OCI-M2 (cell line): ENCODE measurements at regions not wholly inside any gene's neighbourhood (a gene's known extent, or its start where the extent isn't known, plus 50 kb on each side); places are given as distances from the start of the nearest gene placed in this dataset.
"Not testable (repeated sequence)": the region's sequence is repeated elsewhere in the genome, so short reads cannot be mapped to it uniquely, and the experiment has no call there.

ENCODE experiments used
- DNase-seq: peaks from one replicate; lab custom pipeline; 2025; ENCODE audit not compliant: unreplicated experiment; lab: John Stamatoyannopoulos, UW

DNA sequence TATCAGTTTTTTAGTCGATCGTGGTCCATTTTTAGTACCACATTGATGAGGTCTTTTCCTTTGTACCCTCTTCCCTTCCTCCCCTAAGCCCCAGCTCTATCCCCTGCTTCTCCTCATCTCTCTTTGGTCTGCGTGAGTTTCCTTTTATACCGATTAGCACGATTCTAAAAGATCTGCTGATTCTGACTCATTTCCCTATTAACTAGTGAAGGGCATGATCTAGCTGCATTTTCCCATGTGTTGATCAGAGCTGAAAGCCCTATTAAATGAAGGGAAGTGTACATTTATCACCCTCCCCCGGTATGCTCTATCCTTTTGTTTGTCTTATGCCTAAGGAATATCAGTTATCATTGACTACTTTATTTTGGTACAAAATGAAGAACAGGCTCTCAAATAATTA, 181.7 kb upstream of the NPY2R start:
- no peak for DNase-seq

DNA sequence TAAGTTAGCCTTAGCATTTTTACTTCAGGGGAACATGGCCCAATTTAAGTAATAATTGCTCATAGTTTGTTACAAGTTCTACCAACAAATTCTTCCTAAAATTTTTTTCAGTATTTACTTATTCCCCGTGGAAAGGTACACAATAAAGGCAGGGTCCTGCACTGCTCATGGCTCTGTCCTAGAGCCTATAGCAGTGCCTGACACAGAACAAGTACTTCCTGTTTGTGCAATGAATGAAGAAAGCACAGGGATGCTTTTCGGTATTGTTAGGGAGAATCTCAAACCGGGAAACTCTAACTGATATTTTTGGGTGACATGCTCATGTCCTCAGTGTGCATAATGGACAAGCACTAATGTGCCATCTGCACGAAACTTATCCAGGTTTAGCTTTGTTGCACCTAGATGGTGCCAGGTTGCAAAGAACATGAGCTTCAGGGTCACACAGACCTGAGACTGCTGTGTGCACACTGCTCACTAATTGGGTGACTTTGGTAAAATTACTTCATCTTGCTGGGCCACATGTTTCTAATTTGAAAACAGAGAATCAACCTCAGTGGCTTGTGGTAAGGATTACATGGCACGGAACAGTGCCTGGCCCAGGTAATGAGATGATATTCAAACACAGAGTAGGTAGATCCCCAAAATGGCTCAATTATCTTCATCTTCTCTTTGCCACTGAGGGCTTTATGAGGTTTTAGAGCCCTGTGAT, 175.8 kb upstream of the NPY2R start:
- DNase-seq: no peak

GRCh38 chr4:155033604-155034003, 174.8 kb upstream of the NPY2R start:
- DNase-seq: no peak

DNA sequence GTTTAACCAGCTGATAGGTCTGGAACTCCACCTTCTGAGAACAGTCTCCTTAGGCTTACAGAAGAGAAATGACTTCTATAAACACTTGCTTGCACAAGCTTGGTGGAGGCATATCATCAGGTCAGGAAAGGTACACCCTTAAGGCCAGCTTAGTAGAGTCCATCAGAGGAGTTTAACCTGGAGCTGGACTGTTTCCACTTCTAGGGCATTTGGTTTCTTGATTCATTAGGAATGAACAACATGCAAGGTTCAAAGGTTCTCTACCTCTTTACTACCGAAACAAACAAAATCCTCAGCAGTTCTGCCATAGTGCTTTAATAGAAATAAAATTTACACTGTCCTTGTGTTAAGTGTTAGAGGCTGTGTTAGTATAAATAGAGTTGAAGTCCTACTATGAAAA, 171.4 kb upstream of the NPY2R start:
- no peak for DNase-seq

DNA sequence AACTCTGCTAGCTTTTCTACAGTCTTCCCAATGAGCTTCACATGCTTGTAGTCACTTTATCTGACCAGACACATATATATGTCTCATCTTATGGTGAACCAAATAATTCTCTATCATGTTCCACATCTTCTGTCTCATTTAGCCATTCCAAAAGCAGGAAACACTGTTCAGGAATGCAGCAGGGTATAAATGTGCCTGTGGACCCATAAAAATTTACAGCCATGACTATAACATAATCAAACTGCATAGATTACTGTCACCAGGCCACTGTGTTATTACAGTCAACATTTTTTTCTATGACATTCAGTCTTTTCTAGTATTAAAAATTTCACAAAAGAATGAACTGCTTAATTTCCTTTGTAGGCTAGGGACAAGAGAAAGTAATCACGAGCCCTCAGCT, 170.0 kb upstream of the NPY2R start:
- DNase-seq: no peak

GRCh38 chr4:155039162-155039561, 169.3 kb upstream of the NPY2R start:
- DNase-seq: no peak

DNA sequence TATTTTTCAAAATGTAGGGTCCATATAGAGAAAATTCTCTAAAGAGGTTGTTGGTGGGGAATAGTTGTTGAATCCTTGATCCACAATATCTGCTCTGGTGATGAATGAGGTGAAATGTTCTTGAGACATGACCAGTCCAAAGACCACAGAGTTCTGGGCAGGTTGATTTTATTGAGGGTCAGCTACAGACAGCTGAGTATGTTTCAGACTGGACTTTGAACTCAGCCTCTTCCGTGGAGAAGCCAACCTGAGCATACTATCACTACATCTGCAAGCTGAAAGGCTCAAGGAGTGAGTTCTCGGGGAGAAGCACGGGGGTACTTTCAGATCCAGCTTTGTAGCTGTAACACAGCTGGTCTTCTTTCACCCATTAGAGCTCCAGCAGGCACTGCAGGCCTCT, 168.4 kb upstream of the NPY2R start:
- no peak for DNase-seq

GRCh38 chr4:155042014-155042413, 166.4 kb upstream of the NPY2R start:
- DNase-seq: peak; percentile 33

DNA sequence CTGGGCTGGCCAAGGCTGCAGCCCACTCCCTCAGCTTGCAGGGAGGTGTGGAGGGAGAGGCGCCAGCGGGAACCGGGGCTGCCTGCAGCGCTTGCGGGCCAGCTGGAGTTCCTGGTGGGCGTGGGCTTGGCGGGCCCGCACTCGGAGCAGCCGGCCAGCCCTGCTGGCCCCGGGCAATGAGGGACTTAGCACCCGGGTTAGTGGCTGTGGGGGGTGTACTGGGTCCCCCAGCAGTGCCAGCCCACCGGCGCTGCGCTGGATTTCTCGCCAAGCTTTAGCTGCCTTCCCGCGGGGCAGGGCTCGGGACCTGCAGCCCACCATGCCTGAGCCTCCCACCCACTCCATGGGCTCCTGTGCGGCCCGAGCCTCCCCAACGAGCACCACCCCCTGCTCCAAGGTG, 164.2 kb upstream of the NPY2R start:
- DNase-seq: not testable (repeated sequence)

DNA sequence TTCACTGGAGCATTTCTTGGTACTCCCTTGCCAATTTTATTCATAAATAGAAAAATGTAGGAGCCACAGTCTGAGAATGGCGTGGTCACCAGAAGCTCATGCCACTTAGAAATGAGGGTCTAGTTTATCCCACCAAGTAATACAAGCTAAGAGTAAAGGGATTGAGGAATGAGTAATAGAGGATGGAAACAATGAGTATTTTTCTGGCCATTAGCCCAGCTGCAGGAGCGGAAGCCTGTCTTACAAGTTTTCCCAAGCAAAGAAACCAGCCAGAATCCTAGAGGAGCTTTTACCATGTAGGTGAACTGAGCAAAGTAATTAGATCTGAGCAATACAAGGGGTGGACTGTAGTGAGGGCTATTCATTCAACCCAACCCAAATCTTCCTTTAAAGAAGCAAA, 160.7 kb upstream of the NPY2R start:
- DNase-seq: no peak

DNA sequence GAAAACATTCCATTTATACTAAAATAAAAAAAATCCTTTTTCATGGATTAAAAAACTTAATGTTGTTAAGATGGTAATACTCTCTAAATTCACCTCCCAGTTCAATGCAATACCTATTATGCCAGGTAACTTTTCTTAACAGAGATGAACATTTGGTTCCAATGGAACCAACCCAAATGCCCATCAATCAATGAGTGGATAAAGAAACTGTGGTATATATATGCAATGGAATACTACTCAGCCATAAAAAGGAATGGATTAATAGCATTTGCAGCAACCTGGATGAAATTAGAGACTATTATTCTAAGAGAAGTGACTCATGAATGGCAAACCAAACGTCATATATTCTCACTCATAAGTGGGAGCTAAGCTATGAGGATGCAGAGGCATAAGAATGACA, 154.4 kb upstream of the NPY2R start:
- not testable (repeated sequence) for DNase-seq

GRCh38 chr4:155060419-155060818, 148.0 kb upstream of the NPY2R start:
- DNase-seq: no peak

- DNase-seq: no peak
Observed at GRCh38 chr4:155060873-155061272, 147.6 kb upstream of the NPY2R start.

- DNase-seq: no peak
Observed at GRCh38 chr4:155062948-155063347, 145.5 kb upstream of the NPY2R start.

GRCh38 chr4:155064934-155065333, 143.5 kb upstream of the NPY2R start:
- not testable (repeated sequence) for DNase-seq

- no peak for DNase-seq
Observed at GRCh38 chr4:155066871-155067270, 141.6 kb upstream of the NPY2R start.

GRCh38 chr4:155071962-155072361, 136.5 kb upstream of the NPY2R start:
- no peak for DNase-seq

DNA sequence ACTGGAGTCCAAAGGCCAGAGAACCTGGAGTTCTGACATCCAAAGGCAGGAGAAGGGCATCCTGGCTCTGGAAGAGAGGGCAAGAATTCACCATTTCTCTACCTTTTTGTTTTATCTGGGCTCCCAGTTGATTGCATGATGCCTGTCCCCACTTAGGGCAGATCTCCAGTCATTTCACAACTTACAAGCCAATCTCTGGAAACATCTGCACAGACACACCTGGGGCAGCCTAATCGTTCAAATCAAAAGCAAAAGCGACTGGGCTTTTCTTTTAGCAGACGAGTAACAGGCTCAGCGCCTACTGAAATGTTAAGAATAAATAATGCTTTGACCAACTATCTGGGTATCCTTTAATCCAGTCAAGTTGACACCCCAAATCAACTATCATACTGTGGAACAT, 136.0 kb upstream of the NPY2R start:
- DNase-seq: no peak

DNA sequence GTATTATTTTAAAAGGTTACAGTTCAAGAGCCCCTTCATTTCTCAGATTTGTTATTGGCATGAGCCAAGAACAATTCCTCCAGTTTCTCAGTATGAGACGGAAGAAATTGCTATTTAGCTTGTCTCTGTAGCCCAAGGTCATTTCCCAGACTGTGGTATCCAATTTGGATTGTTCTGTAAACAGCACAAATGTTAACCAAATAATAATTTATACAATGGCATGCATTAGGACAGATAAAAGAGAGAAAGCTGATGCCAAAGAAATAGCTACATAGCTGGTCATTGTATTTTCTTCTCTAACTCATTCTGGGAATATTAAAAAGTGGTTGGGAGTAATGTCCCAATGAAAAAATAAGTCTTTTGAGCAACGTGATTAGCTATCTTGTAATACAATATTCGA, 134.6 kb upstream of the NPY2R start:
- no peak for DNase-seq

DNA sequence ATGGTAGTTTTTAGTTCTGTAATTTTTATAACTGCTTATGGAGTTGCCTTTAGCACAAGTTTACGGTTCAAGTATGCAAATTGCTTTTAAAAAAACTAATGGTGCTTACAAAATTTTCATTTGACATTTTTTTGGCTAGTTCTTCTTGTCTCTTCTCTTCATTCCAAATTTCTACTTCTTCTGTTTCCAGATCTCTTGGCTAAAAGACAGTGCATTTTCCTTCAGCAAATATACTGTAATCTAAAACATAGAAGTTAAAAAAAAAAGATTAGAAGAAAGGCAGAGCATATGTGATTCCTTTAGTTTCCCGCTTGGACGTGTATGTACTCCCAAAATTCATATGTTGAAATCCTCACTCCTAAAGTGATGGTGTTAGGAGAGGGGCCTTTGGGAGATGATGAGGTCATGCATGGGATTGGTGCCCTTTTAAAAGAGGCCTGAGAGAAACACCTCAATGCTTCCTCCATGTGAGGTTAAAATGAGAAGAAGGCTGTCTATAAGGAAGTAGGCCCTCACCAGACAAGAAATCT, 132.1 kb upstream of the NPY2R start:
- no peak for DNase-seq

DNA sequence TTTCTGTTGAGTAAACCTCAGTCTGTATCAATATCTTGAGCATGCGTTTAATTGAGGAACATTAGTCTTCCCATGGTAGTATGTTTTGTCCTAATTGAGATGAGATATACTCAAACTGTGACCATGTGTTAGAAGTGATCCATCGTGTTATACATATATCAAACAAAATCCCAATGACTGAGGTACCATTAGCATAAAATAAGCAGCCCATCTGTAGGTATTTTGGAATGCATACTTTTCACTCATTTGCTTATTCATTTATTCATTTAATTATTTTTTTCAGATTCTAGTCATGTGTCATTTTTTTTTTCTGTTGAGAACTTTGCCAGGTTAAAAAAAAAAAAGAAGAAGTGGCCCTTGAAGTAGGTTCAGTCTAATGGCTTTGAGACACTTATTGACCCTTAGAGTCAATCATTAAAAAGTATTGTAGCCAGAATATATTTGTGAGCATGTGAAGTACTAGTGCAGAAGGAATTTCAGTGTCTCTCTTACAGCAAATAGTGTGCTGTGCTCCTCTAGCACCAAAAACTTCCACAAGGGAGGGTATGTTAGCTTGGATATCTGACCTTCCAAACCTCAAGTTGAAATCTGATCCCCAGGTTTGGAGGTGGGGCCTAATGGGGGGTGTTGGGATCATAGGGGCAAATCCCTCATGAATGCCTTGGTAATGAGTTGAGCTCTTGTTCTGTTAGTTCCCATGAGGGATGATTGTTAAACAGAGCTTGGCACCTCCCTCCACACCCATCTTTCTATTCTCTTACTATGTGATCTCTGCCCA, 130.8 kb upstream of the NPY2R start:
- DNase-seq: no peak

DNA sequence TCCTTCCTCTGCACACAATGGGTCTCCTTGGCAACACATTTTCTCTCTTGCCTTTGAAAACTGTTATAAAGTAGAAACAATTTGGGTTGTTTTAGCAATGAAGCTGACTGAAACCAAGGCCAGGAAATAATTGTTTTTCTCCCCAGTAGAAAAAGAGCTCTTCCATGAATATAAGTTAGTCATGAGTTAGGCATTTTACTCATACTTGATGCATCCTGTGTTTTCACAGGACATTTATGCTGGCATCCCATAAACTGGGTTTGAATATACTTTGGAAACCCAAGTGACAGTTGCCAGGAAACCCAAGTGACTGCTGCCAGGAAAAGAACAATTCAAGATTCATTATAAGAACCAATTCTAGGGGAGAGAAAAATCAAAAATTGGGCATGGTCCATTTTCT, 128.6 kb upstream of the NPY2R start:
- DNase-seq: no peak
